ENCODE measurements at regions not wholly inside any gene's neighbourhood (a gene's known extent, or its start where the extent isn't known, plus 50 kb on each side); places are given as distances from the start of the nearest gene placed in this dataset.

DNA sequence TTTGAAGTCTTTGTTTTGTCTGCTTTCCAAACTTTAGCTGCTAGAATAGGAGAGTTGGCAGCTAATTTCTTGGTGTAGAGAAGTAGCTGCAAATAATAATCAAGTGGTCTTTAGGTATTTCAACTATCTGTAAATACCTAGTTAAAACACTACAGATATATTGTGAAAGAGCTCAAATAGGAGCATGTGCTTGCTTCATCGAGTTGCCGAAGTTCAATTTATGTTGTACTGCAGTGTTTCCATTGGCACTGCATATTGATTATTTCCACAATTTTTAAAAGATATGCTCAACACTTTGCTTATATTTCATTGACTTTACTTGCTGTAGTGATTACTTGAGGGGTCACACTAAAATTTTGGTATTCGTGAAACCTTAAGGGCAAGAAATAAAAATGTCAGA lies 131.6 kb upstream of the BMP4 start:
- TF ChIP-seq, protein P1, sequence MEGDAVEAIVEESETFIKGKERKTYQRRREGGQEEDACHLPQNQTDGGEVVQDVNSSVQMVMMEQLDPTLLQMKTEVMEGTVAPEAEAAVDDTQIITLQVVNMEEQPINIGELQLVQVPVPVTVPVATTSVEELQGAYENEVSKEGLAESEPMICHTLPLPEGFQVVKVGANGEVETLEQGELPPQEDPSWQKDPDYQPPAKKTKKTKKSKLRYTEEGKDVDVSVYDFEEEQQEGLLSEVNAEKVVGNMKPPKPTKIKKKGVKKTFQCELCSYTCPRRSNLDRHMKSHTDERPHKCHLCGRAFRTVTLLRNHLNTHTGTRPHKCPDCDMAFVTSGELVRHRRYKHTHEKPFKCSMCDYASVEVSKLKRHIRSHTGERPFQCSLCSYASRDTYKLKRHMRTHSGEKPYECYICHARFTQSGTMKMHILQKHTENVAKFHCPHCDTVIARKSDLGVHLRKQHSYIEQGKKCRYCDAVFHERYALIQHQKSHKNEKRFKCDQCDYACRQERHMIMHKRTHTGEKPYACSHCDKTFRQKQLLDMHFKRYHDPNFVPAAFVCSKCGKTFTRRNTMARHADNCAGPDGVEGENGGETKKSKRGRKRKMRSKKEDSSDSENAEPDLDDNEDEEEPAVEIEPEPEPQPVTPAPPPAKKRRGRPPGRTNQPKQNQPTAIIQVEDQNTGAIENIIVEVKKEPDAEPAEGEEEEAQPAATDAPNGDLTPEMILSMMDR (IDR thresholded peaks at IDR 0.05), result no peak
- TF ChIP-seq POLR2A (IDR thresholded peaks at IDR 0.05) (no peak), POLR2AphosphoS5 (IDR thresholded peaks at IDR 0.05) (no peak)
